ENCODE measurements at regions not wholly inside any gene's neighbourhood (a gene's known extent, or its start where the extent isn't known, plus 50 kb on each side); places are given as distances from the start of the nearest gene placed in this dataset.

DNA sequence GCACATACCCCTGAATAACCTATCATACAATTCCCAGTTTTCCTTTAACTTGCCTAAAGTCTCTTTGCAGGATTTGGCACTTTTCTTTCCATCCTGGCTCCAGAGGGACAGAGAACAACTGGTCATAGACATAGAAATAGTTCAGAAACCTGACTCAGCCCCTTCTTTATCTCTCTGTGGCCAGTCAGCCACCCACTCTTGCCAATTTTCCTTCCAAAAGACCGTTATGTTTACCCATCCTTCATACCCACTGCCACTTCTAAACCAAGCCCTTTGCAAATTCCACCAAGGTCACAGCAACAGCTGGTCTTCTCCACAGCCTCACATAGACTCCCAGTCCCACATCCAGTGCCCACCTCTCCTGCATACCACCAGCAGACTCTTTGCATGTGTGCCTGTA lies 127.2 kb upstream of the FGGY start:
- H3K27me3 ChIP-seq (ENCODE audit: control insufficient read depth in 2 of 2, insufficient read depth in 2 of 2, low read length in 2 of 2), result 0 out of 5 replicates have a peak, but pooled peaks cover 0 to 4% of the 10 kb centered on the region in 2 experiments
- H3K4me3 ChIP-seq, result no peak overlapping the region
- FAIRE-seq (no peak), DNase-seq (ENCODE audit: extremely low read depth in 1 of 4, low spot score in 3 of 4) (no peak), ATAC-seq (no peak)
- H3K9me1 ChIP-seq (ENCODE audit: control insufficient read depth, insufficient read depth, low read length), result no peaks in the 10 kb centered on the region
- H2AFZ ChIP-seq (ENCODE audit: low read depth, low read length), result no peak overlapping the region
- CTCF ChIA-PET (ENCODE audit: low intra/inter-chr PET ratio), result no interaction called here
- H4K20me1 ChIP-seq (replicated peaks; ENCODE audit: control insufficient read depth, insufficient read depth, low read length), result no peaks in the 10 kb centered on the region
- no TSS peak for BruUV-seq (replicated peaks)
- no peak overlapping the region for H3K4me2 ChIP-seq (ENCODE audit: insufficient read depth, low read length)
- no peaks in the 10 kb centered on the region for H3K4me1 ChIP-seq (replicated peaks in 1 of 2; ENCODE audit: control insufficient read depth in 2 of 2, insufficient read depth in 2 of 2, low read length in 2 of 2)
- in situ Hi-C loops (cut with MboI), result no loop called here
- H3K79me2 ChIP-seq (ENCODE audit: control insufficient read depth, insufficient read depth, low read length), result no peaks in the 10 kb centered on the region
- no peak for TF ChIP-seq SAP30 (IDR thresholded peaks at IDR 0.05; ENCODE audit: borderline replicate concordance, insufficient read depth, low read depth, low read length, poor library complexity, severe bottlenecking)
- H3K9me3 ChIP-seq (replicated peaks; ENCODE audit: control insufficient read depth, insufficient read depth, low read depth, low read length), result no peaks in the 10 kb centered on the region
- intact Hi-C loops (cut with micrococcal nuclease), result no loop called here
- H3K9ac ChIP-seq (ENCODE audit: insufficient read depth in 1 of 2, low read depth in 2 of 2, low read length in 2 of 2), result no peak overlapping the region
- no peaks in the 10 kb centered on the region for H3K36me3 ChIP-seq (ENCODE audit: control insufficient read depth, insufficient read depth, low read length)
- 0% methylated on average over 1 of the region's 1 CpG for WGBS (ENCODE audit: insufficient coverage, low coverage, missing lambda C conversion rate)
- POLR2A ChIA-PET, result no interaction called here
- H3K27ac ChIP-seq (ENCODE audit: extremely low read depth, low read depth, low read length), result no peak overlapping the region

DNA sequence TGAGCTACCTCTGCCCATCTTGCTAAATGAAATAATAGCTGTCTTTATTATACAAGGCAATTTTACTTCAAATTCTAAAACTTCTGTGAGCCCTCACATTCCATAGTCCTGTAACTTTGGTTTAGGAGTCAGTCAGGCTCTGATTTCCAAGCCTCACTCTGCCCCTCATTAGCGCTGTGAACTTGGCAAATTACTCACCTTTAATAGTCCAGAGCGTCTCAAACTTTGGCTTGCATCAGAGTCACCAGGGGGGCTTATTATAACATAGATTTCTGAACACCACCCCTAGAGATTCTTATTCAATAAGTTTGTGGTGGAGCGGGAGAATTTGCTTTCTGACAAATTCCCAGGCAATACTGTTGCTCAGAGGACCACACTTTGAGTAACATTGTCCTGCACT lies 126.2 kb upstream of the FGGY start:
- no peaks in the 10 kb centered on the region for H3K9me3 ChIP-seq (replicated peaks; ENCODE audit: control insufficient read depth, insufficient read depth, low read depth, low read length)
- H3K9ac ChIP-seq (ENCODE audit: insufficient read depth in 1 of 2, low read depth in 2 of 2, low read length in 2 of 2), result no peak overlapping the region
- no peaks in the 10 kb centered on the region for H3K9me1 ChIP-seq (ENCODE audit: control insufficient read depth, insufficient read depth, low read length)
- ChIA-PET POLR2A (interaction anchor here (0.6 to 0.7 kb wide), 2 partner anchors 372 to 426 kb away, joined by 3 read pairs; no protein-coding TSS in a partner anchor), CTCF (ENCODE audit: low intra/inter-chr PET ratio) (no interaction called here)
- no peak overlapping the region for H2AFZ ChIP-seq (ENCODE audit: low read depth, low read length)
- BruUV-seq (replicated peaks), result no TSS peak
- TF ChIP-seq, protein P1, sequence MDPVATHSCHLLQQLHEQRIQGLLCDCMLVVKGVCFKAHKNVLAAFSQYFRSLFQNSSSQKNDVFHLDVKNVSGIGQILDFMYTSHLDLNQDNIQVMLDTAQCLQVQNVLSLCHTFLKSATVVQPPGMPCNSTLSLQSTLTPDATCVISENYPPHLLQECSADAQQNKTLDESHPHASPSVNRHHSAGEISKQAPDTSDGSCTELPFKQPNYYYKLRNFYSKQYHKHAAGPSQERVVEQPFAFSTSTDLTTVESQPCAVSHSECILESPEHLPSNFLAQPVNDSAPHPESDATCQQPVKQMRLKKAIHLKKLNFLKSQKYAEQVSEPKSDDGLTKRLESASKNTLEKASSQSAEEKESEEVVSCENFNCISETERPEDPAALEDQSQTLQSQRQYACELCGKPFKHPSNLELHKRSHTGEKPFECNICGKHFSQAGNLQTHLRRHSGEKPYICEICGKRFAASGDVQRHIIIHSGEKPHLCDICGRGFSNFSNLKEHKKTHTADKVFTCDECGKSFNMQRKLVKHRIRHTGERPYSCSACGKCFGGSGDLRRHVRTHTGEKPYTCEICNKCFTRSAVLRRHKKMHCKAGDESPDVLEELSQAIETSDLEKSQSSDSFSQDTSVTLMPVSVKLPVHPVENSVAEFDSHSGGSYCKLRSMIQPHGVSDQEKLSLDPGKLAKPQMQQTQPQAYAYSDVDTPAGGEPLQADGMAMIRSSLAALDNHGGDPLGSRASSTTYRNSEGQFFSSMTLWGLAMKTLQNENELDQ (CRISPR knock-in tag; IDR thresholded peaks at IDR 0.05; ENCODE audit: borderline replicate concordance), result no peak
- TF ChIP-seq, protein P2, sequence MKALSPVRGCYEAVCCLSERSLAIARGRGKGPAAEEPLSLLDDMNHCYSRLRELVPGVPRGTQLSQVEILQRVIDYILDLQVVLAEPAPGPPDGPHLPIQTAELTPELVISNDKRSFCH (CRISPR knock-in tag; IDR thresholded peaks at IDR 0.05), result no peak
- TF ChIP-seq, protein P2 (tag; IDR thresholded peaks at IDR 0.05), result no peak
- no peak for TF ChIP-seq SFPQ (IDR thresholded peaks at IDR 0.05; ENCODE audit: low read depth, low read length)
- no peak for TF ChIP-seq TCF3 (CRISPR knock-in tag; IDR thresholded peaks at IDR 0.05)
- no peak for TF ChIP-seq CREBBP (IDR thresholded peaks at IDR 0.05; ENCODE audit: low read depth, low read length)
- 0 out of 5 replicates have a peak, but pooled peaks cover 0 to 4% of the 10 kb centered on the region in 2 experiments for H3K27me3 ChIP-seq (ENCODE audit: control insufficient read depth in 2 of 2, insufficient read depth in 2 of 2, low read length in 2 of 2)
- DNase-seq (ENCODE audit: extremely low read depth in 1 of 4, low spot score in 3 of 4) (no peak), ATAC-seq (no peak), FAIRE-seq (no peak)
- H3K27ac ChIP-seq (ENCODE audit: extremely low read depth, low read depth, low read length), result no peak overlapping the region
- no peaks in the 10 kb centered on the region for H3K36me3 ChIP-seq (ENCODE audit: control insufficient read depth, insufficient read depth, low read length)
- intact Hi-C loops (cut with micrococcal nuclease) (no loop called here), in situ Hi-C loops (cut with MboI) (no loop called here)
- no peaks in the 10 kb centered on the region for H4K20me1 ChIP-seq (replicated peaks; ENCODE audit: control insufficient read depth, insufficient read depth, low read length)
- H3K4me1 ChIP-seq (replicated peaks in 1 of 2; ENCODE audit: control insufficient read depth in 2 of 2, insufficient read depth in 2 of 2, low read length in 2 of 2), result no peaks in the 10 kb centered on the region
- no peak overlapping the region for H3K4me2 ChIP-seq (ENCODE audit: insufficient read depth, low read length)
- no peaks in the 10 kb centered on the region for H3K79me2 ChIP-seq (ENCODE audit: control insufficient read depth, insufficient read depth, low read length)
- 0% methylated on average over 3 of the region's 3 CpGs for WGBS (ENCODE audit: insufficient coverage, low coverage, missing lambda C conversion rate)
- H3K4me3 ChIP-seq, result no peak overlapping the region
